IPS-NIHi7 (cell line): ENCODE measurements at regions not wholly inside any gene's neighbourhood (a gene's known extent, or its start where the extent isn't known, plus 50 kb on each side); places are given as distances from the start of the nearest gene placed in this dataset.
A peak's percentile ranks its signal among the peaks of the same experiment; 100 is the strongest.

Experiments
- DNase-seq: peaks from one replicate; pipeline ENCODE4 v3.0.0; 2012; ENCODE audit warnings: mixed read lengths; ENCODE audit errors: extremely low spot score

DNA sequence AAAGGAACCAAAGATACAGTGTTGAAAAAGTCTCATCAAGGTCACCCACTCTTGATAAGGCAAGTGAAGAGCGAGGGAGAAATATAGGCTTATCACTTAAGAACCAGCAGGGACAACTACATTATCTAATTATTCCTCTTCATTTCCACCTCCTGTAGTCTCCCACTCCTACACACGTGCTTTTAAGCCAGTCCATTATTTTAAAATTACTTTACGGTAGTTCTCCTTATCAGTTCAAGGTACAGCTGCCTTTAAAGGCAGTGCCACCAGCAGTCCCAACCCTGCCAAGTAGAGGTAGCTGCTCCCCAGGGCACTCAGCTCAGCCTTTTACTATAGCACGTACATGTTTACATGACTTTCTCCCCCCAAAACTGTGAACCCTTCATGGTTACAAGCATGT lies 161.5 kb upstream of the BLID start:
- DNase-seq = no peak

- no peak for DNase-seq
Observed at GRCh38 chr11:122276221-122276620, 160.2 kb upstream of the BLID start.

GRCh38 chr11:122275508-122275907 lies 159.5 kb upstream of the BLID start:
- no peak for DNase-seq

DNA sequence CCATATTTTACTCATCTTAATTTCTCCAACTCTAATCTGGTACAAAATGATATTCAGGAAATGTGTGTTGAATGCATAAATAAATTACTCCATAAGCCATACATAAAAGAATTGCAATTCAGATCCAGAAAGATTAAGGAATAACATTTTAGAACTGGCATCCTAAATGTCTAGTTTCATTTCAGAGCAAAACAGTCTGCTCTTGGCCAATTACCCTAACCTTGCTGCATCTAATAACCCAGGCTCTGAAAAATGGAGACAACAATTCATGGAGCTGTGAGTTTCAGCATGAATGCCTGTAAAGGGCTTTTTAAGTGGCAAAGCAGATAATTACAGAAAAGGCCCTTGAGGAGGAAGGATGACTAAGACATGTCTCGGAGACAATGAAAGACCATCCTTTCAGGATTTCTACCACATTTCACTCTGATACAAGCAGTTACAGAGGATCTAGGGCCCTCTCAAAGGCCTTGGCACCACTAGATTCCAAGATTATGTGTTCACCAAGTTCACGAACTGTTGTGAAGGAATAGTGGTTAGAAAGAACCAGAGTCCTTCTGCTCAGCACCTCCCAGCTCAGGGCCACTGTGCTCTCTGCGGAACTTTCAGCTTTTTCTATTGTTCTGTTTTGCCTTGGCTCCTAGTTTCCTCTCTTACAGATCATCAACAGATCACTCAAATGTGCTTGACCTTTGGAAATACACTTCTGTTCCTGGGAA lies 157.6 kb upstream of the BLID start:
- DNase-seq = no peak

DNA sequence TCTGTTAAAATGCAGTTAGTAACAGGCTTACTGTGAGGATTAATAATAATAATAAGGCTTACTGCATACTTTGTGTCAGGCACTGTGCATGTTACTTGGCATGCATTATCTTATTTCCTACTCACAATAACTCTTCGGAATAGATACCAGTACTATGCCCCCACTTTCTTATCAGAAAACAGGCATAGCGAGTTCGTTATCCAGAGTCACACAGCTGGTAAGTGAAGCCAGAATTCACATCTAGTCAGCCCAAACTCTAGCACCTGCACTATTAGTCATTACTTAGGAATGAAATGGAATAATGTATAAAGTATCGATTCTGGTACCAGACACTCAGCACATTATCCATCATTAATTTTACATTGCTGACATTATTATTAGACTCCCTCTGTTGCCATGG lies 155.7 kb upstream of the BLID start:
- DNase-seq = no peak

GRCh38 chr11:122271137-122271536 lies 155.1 kb upstream of the BLID start:
- DNase-seq = no peak

DNA sequence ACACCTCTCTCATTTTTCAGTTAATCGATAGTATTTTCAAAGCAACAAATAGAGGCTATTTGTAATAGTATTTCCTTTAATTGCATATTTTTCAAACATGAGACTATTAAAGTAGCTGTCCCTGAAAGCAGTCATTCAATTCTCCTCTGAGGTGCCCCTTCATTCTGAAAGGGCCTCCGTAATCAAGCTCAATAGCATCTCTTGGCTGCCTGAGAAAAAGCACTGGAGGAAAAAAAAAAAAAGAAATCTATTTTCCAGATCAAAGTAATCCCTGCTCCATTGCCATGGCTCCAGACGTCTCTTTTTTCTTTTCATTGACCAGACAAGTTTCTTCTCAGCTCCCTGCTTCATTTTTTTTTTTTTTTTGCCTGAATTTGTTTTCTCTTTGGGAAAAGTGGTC lies 154.5 kb upstream of the BLID start:
- DNase-seq = no peak

DNA sequence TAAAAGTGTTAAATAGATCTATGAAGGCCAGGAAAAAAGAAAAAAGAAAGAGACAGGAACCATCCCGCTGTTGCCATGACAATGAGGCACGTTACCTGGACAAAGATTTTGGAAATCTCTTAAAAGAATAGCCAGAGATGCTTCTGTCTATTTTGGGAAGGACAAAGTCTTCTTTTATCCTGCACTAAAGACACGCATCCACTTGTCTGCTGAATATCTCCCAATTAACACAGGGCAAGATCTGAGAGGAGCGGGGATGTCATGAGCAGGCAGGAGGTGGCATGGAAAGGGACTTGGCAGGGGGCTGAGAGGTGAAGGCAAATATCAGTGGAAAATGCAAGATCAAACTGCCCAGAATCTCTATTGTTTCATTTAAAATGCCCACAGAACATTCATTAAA lies 153.8 kb upstream of the BLID start:
- DNase-seq = no peak

GRCh38 chr11:122268601-122269130 lies 152.7 kb upstream of the BLID start:
- no peak for DNase-seq

- peak; percentile 50 for DNase-seq
Observed at GRCh38 chr11:122267602-122268001, 151.6 kb upstream of the BLID start.

DNA sequence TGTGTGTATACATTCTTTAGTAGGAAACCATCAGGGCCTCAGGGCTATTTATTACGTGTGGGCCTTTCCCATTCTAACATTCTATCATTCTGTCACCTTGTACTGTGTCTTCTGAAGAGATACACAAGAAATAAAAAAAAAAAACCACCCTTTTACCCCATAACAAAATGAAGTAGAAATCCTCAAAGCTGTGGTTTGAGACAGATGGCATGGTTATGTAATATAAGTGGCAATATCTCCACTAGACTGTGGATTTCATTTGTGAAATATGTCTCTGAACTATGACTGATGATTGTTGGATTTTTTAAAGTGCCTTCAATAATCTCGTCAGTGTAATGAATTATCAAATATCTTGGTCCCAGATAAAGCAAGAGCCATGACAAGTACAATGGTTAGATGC lies 150.0 kb upstream of the BLID start:
- no peak for DNase-seq

DNA sequence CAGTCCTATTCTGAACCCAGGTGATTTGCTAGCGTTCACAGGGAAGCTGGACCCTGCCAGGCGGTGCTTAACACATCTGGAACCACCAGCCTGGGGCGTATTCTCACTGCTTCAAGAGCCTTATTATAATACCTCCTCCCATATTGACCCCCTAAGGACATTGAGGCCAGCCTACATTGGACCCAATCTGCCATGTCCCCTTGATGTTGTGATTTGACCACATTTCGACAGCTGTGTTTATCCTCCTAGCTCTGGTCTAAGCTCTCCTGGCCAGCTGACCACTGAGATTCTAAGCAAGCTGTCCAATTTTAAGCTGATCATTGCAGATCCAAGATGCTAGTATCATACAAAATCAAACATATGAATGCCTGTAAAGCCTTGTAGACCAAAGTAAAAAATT lies 148.1 kb upstream of the BLID start:
- DNase-seq = no peak

GRCh38 chr11:122261546-122261945 lies 145.5 kb upstream of the BLID start:
- no peak for DNase-seq

GRCh38 chr11:122259195-122259821 lies 143.3 kb upstream of the BLID start:
- DNase-seq = no peak

DNA sequence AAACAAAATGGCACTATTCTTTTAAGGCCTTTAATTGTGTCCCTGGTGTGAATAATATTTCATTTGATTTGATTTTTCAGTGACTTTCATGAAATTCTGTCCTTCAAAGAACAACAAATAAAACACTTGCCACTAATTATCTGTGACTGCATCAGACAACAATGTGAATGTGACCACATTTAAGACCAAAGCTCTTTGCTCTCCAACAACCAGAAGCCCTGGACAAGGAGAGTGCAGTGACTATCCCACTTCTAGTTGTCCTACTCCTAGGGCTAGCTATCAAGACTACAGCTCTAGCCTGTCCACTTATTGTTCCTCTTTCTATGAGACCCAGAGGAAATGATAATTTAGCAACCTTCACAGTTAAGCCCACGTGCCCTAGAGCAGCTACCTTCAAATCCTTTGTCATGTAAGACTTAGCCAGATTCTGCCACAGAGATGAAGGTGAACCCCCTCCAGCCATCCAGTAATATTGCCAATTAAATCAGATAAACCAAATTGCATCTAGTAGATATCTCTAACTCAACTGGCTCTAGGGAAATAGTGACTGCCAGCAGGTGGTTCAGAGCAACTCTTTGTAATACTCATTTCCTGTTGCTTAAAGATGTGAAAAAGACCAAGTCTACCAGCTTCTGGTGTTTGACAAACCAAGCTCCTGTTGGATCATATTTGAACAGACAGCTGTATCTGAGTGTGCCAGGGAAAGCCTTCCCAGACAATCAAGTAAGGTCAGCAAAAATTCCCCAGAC lies 142.6 kb upstream of the BLID start:
- no peak for DNase-seq

DNA sequence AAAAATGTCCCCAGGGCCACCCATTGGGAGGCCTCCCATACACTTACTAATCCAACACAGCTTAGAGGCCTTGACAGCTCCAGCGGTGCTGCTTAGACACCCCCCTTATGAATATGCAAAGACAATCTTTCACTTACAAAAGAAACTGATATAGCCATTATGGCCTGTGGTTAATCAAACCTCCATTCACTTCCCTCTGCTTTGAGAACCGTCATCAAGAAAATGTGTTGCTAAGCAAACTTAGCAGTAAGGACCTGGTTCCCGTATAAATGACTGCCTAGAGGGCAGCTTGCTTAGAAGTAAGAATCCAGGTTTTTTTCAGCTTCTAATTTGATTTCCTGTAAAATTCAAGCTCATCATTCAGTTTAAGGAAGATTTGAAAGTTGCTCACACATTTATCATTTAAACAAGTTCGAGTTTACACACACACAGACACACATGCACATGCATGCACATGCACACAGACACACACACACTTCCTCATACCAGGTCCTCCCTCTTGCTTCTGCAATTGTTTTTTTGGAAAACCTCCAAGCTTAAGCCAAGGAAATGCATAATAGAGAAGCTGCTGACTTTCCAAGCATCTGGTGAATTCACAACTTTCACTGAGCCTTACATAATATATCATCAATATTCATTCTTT lies 137.7 kb upstream of the BLID start:
- DNase-seq = no peak

DNA sequence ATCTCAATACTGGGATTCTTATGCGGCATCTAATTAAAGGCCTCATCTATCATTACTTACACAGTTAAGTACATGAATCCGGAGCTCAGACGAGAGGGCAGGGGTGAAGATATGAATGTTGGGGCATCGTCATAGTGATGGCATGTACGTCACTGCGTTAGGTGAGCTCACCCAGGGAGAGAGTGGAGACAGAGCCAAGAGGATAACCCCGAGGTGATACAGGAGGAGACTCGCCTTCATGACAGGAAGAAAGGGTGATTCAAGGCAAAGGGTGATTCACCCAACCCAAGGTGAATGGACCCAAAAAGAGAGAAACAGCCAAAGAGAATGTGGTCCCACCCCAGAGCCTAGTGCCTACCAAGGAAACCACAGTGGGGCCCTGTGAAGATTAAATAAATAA lies 132.9 kb upstream of the BLID start:
- no peak for DNase-seq

DNA sequence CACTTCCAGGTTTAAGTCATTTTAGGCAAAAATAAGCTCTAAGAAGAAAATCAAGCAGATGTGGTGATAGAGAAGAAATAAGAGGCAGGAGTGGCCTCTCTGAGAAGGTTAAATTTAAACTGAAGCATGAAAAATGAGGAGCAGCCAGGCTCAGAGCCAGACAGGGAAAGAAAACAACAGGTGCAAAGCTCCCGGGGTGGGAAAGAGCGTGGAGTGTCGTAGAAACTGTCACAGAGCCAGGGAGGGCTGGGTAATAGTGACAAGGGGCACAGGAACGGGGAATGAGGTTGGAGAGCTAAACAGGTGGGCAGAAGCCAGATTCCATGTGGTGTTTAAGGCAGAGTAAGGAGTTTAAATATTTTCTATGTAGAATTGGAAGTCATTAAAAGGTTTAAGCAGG lies 132.1 kb upstream of the BLID start:
- DNase-seq = no peak

- DNase-seq = no peak
Observed at GRCh38 chr11:122246874-122247273, 130.9 kb upstream of the BLID start.

- no peak for DNase-seq
Observed at GRCh38 chr11:122242731-122243130, 126.7 kb upstream of the BLID start.

GRCh38 chr11:122241566-122241965 lies 125.6 kb upstream of the BLID start:
- no peak for DNase-seq

- no peak for DNase-seq
Observed at GRCh38 chr11:122240638-122241037, 124.6 kb upstream of the BLID start.
